ENCODE measurements at regions not wholly inside any gene's neighbourhood (a gene's known extent, or its start where the extent isn't known, plus 50 kb on each side); places are given as distances from the start of the nearest gene placed in this dataset.
A peak's percentile ranks its signal among the peaks of the same experiment; 100 is the strongest.

GRCh38 chr20:20888266-20888656 is 175.8 kb upstream of the RALGAPA2 start:
- no peaks in the 10 kb centered on the region for H3K79me1 ChIP-seq (ENCODE audit: low read depth, low read length)
- no CpG with 5 or more reads among the region's 14 CpGs for WGBS, 2 donors (ENCODE audit: extremely low coverage in 2 of 2, insufficient read length in 2 of 2, insufficient replicate concordance in 1 of 2)
- H3K27me3 ChIP-seq (ENCODE audit: control insufficient read depth in 3 of 3, insufficient read depth in 3 of 3, low read depth in 1 of 3, low read length in 3 of 3): peaks cover 0 to 62% (median 30%) of the 10 kb centered on the region in 3 experiments

GRCh38 chr20:20887593-20888265 is 175.3 kb upstream of the RALGAPA2 start:
- H3K14ac ChIP-seq (ENCODE audit: low read length): no peak overlapping the region
- H3K23ac ChIP-seq (ENCODE audit: low read depth, low read length, poor library complexity): no peak overlapping the region
- H3K9me3 ChIP-seq (replicated peaks in 1 of 2; ENCODE audit: control insufficient read depth in 2 of 2, insufficient read depth in 1 of 2, low read depth in 1 of 2, low read length in 2 of 2): no peaks in the 10 kb centered on the region
- no peak overlapping the region for H3K27ac ChIP-seq (replicated peaks; ENCODE audit: low read length)
- no peak overlapping the region for H4K91ac ChIP-seq (ENCODE audit: low read depth, low read length, poor library complexity)
- H3K9ac ChIP-seq (ENCODE audit: low read depth, low read length, poor library complexity): no peak overlapping the region
- no peak overlapping the region for H2BK5ac ChIP-seq (ENCODE audit: low read length)
- peak; percentile 83 for DNase-seq (ENCODE audit: low spot score)
- H3K4me3 ChIP-seq (ENCODE audit: low read length in 2 of 2): no peak overlapping the region
- peaks cover 10 to 21% of the 10 kb centered on the region in 2 donors for H3K4me1 ChIP-seq (ENCODE audit: control insufficient read depth in 2 of 2, insufficient read depth in 1 of 2, low read depth in 1 of 2, low read length in 2 of 2)
- no CpG with 5 or more reads among the region's 19 CpGs for WGBS, 2 donors (ENCODE audit: extremely low coverage in 2 of 2, insufficient read length in 2 of 2, insufficient replicate concordance in 1 of 2)
- no peak overlapping the region for H2AFZ ChIP-seq (ENCODE audit: low read length)
- no peak overlapping the region for H3K4ac ChIP-seq (ENCODE audit: low read length)
- no peak overlapping the region for H3K4me2 ChIP-seq (ENCODE audit: insufficient read depth, low read length, poor library complexity, severe bottlenecking)
- no peaks in the 10 kb centered on the region for H3K36me3 ChIP-seq (replicated peaks in 1 of 2; ENCODE audit: control insufficient read depth in 2 of 2, insufficient read depth in 2 of 2, low read length in 2 of 2)
- no peak overlapping the region for H2BK12ac ChIP-seq (ENCODE audit: low read length)
- no peak overlapping the region for H2BK120ac ChIP-seq (ENCODE audit: low read depth, low read length)
- H3K27me3 ChIP-seq (ENCODE audit: control insufficient read depth in 3 of 3, insufficient read depth in 3 of 3, low read depth in 1 of 3, low read length in 3 of 3): peaks cover 0 to 59% (median 30%) of the 10 kb centered on the region in 3 experiments
- H2BK15ac ChIP-seq (ENCODE audit: low read length): no peak overlapping the region
- H3K79me1 ChIP-seq (ENCODE audit: low read depth, low read length): no peaks in the 10 kb centered on the region
- peak overlapping the region; percentile 1 for H3K18ac ChIP-seq (ENCODE audit: low read length)
- no peak overlapping the region for H2AK5ac ChIP-seq (ENCODE audit: low read depth, low read length)
- no peak overlapping the region for H4K8ac ChIP-seq (ENCODE audit: low read depth, low read length)

More at GRCh38 chr20:20888266-20888656, 175.8 kb upstream of the RALGAPA2 start:
- no peak overlapping the region for H3K18ac ChIP-seq (ENCODE audit: low read length)
- H3K14ac ChIP-seq (ENCODE audit: low read length): no peak overlapping the region
- H3K4me1 ChIP-seq (ENCODE audit: control insufficient read depth in 2 of 2, insufficient read depth in 1 of 2, low read depth in 1 of 2, low read length in 2 of 2): peaks cover 10 to 21% of the 10 kb centered on the region in 2 donors
- H3K4ac ChIP-seq (ENCODE audit: low read length): no peak overlapping the region
- no peak overlapping the region for H4K91ac ChIP-seq (ENCODE audit: low read depth, low read length, poor library complexity)
- H3K4me3 ChIP-seq (ENCODE audit: low read length in 2 of 2): no peak overlapping the region
- H2AK5ac ChIP-seq (ENCODE audit: low read depth, low read length): no peak overlapping the region
- H3K23ac ChIP-seq (ENCODE audit: low read depth, low read length, poor library complexity): no peak overlapping the region
- H4K8ac ChIP-seq (ENCODE audit: low read depth, low read length): no peak overlapping the region
- no peak overlapping the region for H3K4me2 ChIP-seq (ENCODE audit: insufficient read depth, low read length, poor library complexity, severe bottlenecking)
- H3K27ac ChIP-seq (replicated peaks; ENCODE audit: low read length): no peak overlapping the region
- no peak overlapping the region for H2BK12ac ChIP-seq (ENCODE audit: low read length)
- no peak overlapping the region for H2BK5ac ChIP-seq (ENCODE audit: low read length)
- H2BK120ac ChIP-seq (ENCODE audit: low read depth, low read length): no peak overlapping the region
- H2AFZ ChIP-seq (ENCODE audit: low read length): no peak overlapping the region
- no peaks in the 10 kb centered on the region for H3K9me3 ChIP-seq (replicated peaks in 1 of 2; ENCODE audit: control insufficient read depth in 2 of 2, insufficient read depth in 1 of 2, low read depth in 1 of 2, low read length in 2 of 2)
- no peak overlapping the region for H3K9ac ChIP-seq (ENCODE audit: low read depth, low read length, poor library complexity)
- DNase-seq (ENCODE audit: low spot score): no peak
- H2BK15ac ChIP-seq (ENCODE audit: low read length): no peak overlapping the region
- no peaks in the 10 kb centered on the region for H3K36me3 ChIP-seq (replicated peaks in 1 of 2; ENCODE audit: control insufficient read depth in 2 of 2, insufficient read depth in 2 of 2, low read length in 2 of 2)

- no peak overlapping the region for H3K14ac ChIP-seq (ENCODE audit: low read length)
- no peaks in the 10 kb centered on the region for H3K36me3 ChIP-seq (replicated peaks in 1 of 2; ENCODE audit: control insufficient read depth in 2 of 2, insufficient read depth in 2 of 2, low read length in 2 of 2)
- no peak overlapping the region for H3K18ac ChIP-seq (ENCODE audit: low read length)
- H2AK5ac ChIP-seq (ENCODE audit: low read depth, low read length): no peak overlapping the region
- H3K27me3 ChIP-seq (ENCODE audit: control insufficient read depth in 3 of 3, insufficient read depth in 3 of 3, low read depth in 1 of 3, low read length in 3 of 3): peaks cover 0 to 24% (median 17%) of the 10 kb centered on the region in 3 experiments
- H3K4me3 ChIP-seq (ENCODE audit: low read length in 2 of 2): no peak overlapping the region
- H2AFZ ChIP-seq (ENCODE audit: low read length): no peak overlapping the region
- no peak for DNase-seq (ENCODE audit: low spot score)
- no peaks in the 10 kb centered on the region for H3K79me1 ChIP-seq (ENCODE audit: low read depth, low read length)
- H3K4ac ChIP-seq (ENCODE audit: low read length): no peak overlapping the region
- H3K23ac ChIP-seq (ENCODE audit: low read depth, low read length, poor library complexity): no peak overlapping the region
- H2BK120ac ChIP-seq (ENCODE audit: low read depth, low read length): no peak overlapping the region
- no peak overlapping the region for H2BK15ac ChIP-seq (ENCODE audit: low read length)
- H4K8ac ChIP-seq (ENCODE audit: low read depth, low read length): no peak overlapping the region
- H3K4me1 ChIP-seq (ENCODE audit: control insufficient read depth in 2 of 2, insufficient read depth in 1 of 2, low read depth in 1 of 2, low read length in 2 of 2): peaks cover 0 to under 1% of the 10 kb centered on the region in 2 donors
- no peak overlapping the region for H2BK12ac ChIP-seq (ENCODE audit: low read length)
- WGBS, 2 donors (ENCODE audit: extremely low coverage in 2 of 2, insufficient read length in 2 of 2, insufficient replicate concordance in 1 of 2): no CpG with 5 or more reads among the region's 2 CpGs
- H3K4me2 ChIP-seq (ENCODE audit: insufficient read depth, low read length, poor library complexity, severe bottlenecking): no peak overlapping the region
- H3K9ac ChIP-seq (ENCODE audit: low read depth, low read length, poor library complexity): no peak overlapping the region
- H2BK5ac ChIP-seq (ENCODE audit: low read length): no peak overlapping the region
- H4K91ac ChIP-seq (ENCODE audit: low read depth, low read length, poor library complexity): no peak overlapping the region
- no peak overlapping the region for H3K27ac ChIP-seq (replicated peaks; ENCODE audit: low read length)
- no peaks in the 10 kb centered on the region for H3K9me3 ChIP-seq (replicated peaks in 1 of 2; ENCODE audit: control insufficient read depth in 2 of 2, insufficient read depth in 1 of 2, low read depth in 1 of 2, low read length in 2 of 2)
Observed at GRCh38 chr20:20881808-20882207, 169.4 kb upstream of the RALGAPA2 start.

GRCh38 chr20:20877079-20877478 is 164.6 kb upstream of the RALGAPA2 start:
- H3K9me3 ChIP-seq (replicated peaks in 1 of 2; ENCODE audit: control insufficient read depth in 2 of 2, insufficient read depth in 1 of 2, low read depth in 1 of 2, low read length in 2 of 2): no peaks in the 10 kb centered on the region
- WGBS, 2 donors (ENCODE audit: extremely low coverage in 2 of 2, insufficient read length in 2 of 2, insufficient replicate concordance in 1 of 2): no CpG with 5 or more reads among the region's 2 CpGs
- H3K79me1 ChIP-seq (ENCODE audit: low read depth, low read length): no peaks in the 10 kb centered on the region
- no peak overlapping the region for H3K27ac ChIP-seq (replicated peaks; ENCODE audit: low read length)
- no peak overlapping the region for H4K91ac ChIP-seq (ENCODE audit: low read depth, low read length, poor library complexity)
- H3K4me1 ChIP-seq (ENCODE audit: control insufficient read depth in 2 of 2, insufficient read depth in 1 of 2, low read depth in 1 of 2, low read length in 2 of 2): no peaks in the 10 kb centered on the region
- H3K4ac ChIP-seq (ENCODE audit: low read length): no peak overlapping the region
- H3K27me3 ChIP-seq (ENCODE audit: control insufficient read depth in 3 of 3, insufficient read depth in 3 of 3, low read depth in 1 of 3, low read length in 3 of 3): peaks cover 0 to 25% (median 3%) of the 10 kb centered on the region in 3 experiments
- H2BK12ac ChIP-seq (ENCODE audit: low read length): no peak overlapping the region
- H3K4me2 ChIP-seq (ENCODE audit: insufficient read depth, low read length, poor library complexity, severe bottlenecking): no peak overlapping the region
- DNase-seq (ENCODE audit: low spot score): no peak
- no peak overlapping the region for H2BK15ac ChIP-seq (ENCODE audit: low read length)
- H3K36me3 ChIP-seq (replicated peaks in 1 of 2; ENCODE audit: control insufficient read depth in 2 of 2, insufficient read depth in 2 of 2, low read length in 2 of 2): no peaks in the 10 kb centered on the region
- H2AFZ ChIP-seq (ENCODE audit: low read length): no peak overlapping the region
- H2BK120ac ChIP-seq (ENCODE audit: low read depth, low read length): no peak overlapping the region
- no peak overlapping the region for H2AK5ac ChIP-seq (ENCODE audit: low read depth, low read length)
- no peak overlapping the region for H3K9ac ChIP-seq (ENCODE audit: low read depth, low read length, poor library complexity)
- H3K18ac ChIP-seq (ENCODE audit: low read length): no peak overlapping the region
- no peak overlapping the region for H2BK5ac ChIP-seq (ENCODE audit: low read length)
- no peak overlapping the region for H4K8ac ChIP-seq (ENCODE audit: low read depth, low read length)
- H3K4me3 ChIP-seq (ENCODE audit: low read length in 2 of 2): no peak overlapping the region
- H3K14ac ChIP-seq (ENCODE audit: low read length): no peak overlapping the region
- H3K23ac ChIP-seq (ENCODE audit: low read depth, low read length, poor library complexity): no peak overlapping the region
